ENCODE measurements at regions not wholly inside any gene's neighbourhood (a gene's known extent, or its start where the extent isn't known, plus 50 kb on each side); places are given as distances from the start of the nearest gene placed in this dataset.

GRCh38 chr1:108027389-108027788 lies 62.4 kb upstream of the VAV3 start:
- no peak for TF ChIP-seq CTCF (IDR thresholded peaks at IDR 0.05; ENCODE audit: poor library complexity, severe bottlenecking)
- TF ChIP-seq POLR2AphosphoS5 (IDR thresholded peaks at IDR 0.05): no peak
- no peak for TF ChIP-seq EZH2 (IDR thresholded peaks at IDR 0.05; ENCODE audit: borderline replicate concordance, insufficient read depth, low read length, poor library complexity, severe bottlenecking)
- no peak for TF ChIP-seq EP300 (conservative IDR thresholded peaks at IDR 0.05; ENCODE audit: poor library complexity, severe bottlenecking)
